Endothelial cell (in vitro differentiated cells): ENCODE measurements at regions not wholly inside any gene's neighbourhood (a gene's known extent, or its start where the extent isn't known, plus 50 kb on each side); places are given as distances from the start of the nearest gene placed in this dataset.

ENCODE experiments used
- DNase-seq: peaks from one replicate; pipeline ENCODE4 v3.0.0; 2021; ENCODE audit warnings: low spot score
- H3K27ac Mint-ChIP-seq: one replicate; pipeline ENCODE4 v1.8.0; 2021; ENCODE audit warnings: mixed read lengths, inconsistent platforms; ENCODE audit not compliant: unreplicated experiment
- H3K27me3 Mint-ChIP-seq: one replicate; pipeline ENCODE4 v1.8.0; 2021; ENCODE audit warnings: mild to moderate bottlenecking, moderate library complexity, mixed read lengths, inconsistent platforms; ENCODE audit not compliant: unreplicated experiment
- H3K36me3 Mint-ChIP-seq: one replicate; pipeline ENCODE4 v1.8.0; 2021; ENCODE audit warnings: mild to moderate bottlenecking, low read depth, mixed read lengths, inconsistent platforms; ENCODE audit not compliant: unreplicated experiment
- H3K4me1 Mint-ChIP-seq: one replicate; pipeline ENCODE4 v1.8.0; 2021; ENCODE audit warnings: mild to moderate bottlenecking, mixed read lengths, inconsistent platforms; ENCODE audit not compliant: unreplicated experiment
- H3K4me3 Mint-ChIP-seq: one replicate; pipeline ENCODE4 v1.8.0; 2021; ENCODE audit warnings: mild to moderate bottlenecking, mixed read lengths, inconsistent platforms; ENCODE audit not compliant: unreplicated experiment
- H3K9me3 Mint-ChIP-seq: one replicate; pipeline ENCODE4 v1.8.0; 2021; ENCODE audit warnings: mixed read lengths, inconsistent platforms; ENCODE audit not compliant: unreplicated experiment
- TF ChIP-seq, protein P1 (sequence below): fragments of 200-600 bp; sonication (generic); IDR thresholded peaks from one replicate; pipeline ENCODE4 v1.5.0; 2021; ENCODE audit warnings: antibody characterized with exemption; ENCODE audit not compliant: unreplicated experiment

DNA sequence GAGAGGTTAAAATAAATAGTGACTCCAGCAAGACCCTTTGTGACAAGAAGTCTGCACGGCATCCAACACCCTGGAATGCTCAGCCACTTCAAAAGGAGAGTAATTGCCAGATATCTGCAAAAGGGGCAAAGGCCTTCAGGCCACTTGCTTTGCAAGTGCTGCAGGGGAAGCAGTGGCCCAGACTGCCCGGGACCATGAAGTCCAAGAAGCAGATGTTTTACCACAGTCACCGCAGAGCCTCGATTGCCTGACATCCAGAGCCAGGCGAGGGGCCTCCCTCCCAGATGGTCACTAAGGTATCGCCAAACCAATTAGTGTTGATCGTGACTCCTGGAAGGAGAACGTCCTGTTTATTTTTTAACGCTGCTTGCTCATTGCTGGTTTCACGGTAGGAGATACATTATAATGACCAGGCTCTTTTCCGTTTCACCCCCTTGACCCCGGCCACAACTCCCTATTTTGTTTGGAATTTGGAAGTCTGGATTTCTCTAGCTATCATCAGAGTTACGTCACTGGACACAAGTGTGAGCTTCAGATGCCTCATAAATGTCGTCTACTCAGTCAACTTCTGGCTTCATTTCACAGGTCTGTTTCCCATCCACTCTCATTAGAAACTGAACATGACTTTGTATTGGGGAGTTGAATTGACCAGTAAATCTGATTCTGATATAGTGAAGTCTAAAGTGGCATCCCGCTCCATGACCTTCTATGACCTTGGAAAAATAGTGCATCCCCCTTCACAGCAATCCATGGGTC, 276.2 kb downstream of the WDR11 start:
- TF ChIP-seq, protein P1, sequence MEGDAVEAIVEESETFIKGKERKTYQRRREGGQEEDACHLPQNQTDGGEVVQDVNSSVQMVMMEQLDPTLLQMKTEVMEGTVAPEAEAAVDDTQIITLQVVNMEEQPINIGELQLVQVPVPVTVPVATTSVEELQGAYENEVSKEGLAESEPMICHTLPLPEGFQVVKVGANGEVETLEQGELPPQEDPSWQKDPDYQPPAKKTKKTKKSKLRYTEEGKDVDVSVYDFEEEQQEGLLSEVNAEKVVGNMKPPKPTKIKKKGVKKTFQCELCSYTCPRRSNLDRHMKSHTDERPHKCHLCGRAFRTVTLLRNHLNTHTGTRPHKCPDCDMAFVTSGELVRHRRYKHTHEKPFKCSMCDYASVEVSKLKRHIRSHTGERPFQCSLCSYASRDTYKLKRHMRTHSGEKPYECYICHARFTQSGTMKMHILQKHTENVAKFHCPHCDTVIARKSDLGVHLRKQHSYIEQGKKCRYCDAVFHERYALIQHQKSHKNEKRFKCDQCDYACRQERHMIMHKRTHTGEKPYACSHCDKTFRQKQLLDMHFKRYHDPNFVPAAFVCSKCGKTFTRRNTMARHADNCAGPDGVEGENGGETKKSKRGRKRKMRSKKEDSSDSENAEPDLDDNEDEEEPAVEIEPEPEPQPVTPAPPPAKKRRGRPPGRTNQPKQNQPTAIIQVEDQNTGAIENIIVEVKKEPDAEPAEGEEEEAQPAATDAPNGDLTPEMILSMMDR = no peak
- H3K9me3 Mint-ChIP-seq = no peaks in the 10 kb centered on the region
- no peak overlapping the region for H3K4me3 Mint-ChIP-seq
- H3K27me3 Mint-ChIP-seq = no peaks in the 10 kb centered on the region
- H3K4me1 Mint-ChIP-seq = peaks cover 7% of the 10 kb centered on the region
- H3K36me3 Mint-ChIP-seq = no peaks in the 10 kb centered on the region
- H3K27ac Mint-ChIP-seq = no peak overlapping the region
- DNase-seq = no peak

DNA sequence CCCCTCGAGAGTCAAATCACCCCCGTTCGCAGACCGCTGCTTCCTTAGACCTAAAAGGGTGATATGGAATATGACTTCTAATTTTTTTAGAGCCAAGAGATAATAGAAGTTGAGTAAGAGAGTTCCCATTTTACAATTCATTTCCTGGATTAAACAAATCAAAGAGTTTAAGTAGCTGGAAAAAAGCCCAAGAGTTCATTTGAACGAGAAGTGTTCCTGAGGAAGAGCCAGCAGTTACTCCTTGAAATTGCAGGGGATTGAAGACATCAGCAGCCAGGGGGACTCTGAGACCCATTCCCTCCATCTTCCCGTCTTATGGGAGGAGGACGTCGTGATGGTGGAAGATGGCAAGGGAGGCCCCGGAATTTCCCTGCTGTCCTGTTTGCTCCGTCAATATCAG, 277.0 kb downstream of the WDR11 start:
- TF ChIP-seq, protein P1 = no peak
- DNase-seq = no peak
- Mint-ChIP-seq H3K27ac (no peak overlapping the region), H3K36me3 (no peaks in the 10 kb centered on the region), H3K27me3 (no peaks in the 10 kb centered on the region), H3K9me3 (no peaks in the 10 kb centered on the region), H3K4me1 (peaks cover 7% of the 10 kb centered on the region), H3K4me3 (no peak overlapping the region)

DNA sequence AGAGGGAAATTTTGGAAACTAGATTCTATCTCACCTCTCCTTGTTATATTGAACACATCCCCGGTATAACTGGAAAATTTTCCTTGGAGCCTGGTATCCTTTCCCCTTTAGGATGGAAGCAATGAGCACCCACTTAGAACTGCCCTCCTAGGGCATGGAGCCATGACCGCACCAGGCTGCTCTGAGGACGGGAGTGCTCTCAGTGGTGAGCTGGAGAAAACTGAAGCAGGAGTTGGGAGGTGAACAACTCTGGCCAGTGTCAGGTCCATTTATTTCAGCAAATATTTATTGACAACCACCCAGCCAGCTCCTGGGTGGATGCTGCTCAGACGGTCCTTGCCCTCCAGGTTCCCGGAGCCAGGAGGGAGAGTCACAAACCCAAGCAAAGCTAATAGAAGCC, 278.1 kb downstream of the WDR11 start:
- Mint-ChIP-seq H3K27ac (no peak overlapping the region), H3K36me3 (no peaks in the 10 kb centered on the region), H3K4me3 (no peak overlapping the region), H3K4me1 (peaks cover 7% of the 10 kb centered on the region), H3K9me3 (no peaks in the 10 kb centered on the region), H3K27me3 (no peaks in the 10 kb centered on the region)
- TF ChIP-seq, protein P1 = no peak
- DNase-seq = no peak

DNA sequence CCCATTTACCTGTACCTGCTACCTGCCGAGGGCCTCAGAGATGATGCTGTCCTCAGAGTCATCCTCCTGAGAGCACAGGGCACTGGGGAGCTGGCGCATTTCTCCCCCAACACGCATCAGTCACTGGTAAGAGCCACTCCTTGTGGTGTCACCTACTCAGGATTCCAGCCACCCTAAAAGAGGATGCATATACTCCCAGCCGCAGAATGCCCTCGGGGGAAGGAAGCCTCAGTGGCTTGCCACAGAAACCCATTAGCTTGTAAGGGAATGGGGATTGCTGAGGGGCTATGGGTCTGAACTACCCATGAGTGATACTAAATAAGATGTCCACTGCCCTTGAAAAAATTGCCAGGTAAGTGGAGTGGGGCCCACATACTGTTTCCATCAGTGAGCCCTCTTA, 279.2 kb downstream of the WDR11 start:
- H3K27me3 Mint-ChIP-seq = no peaks in the 10 kb centered on the region
- DNase-seq = no peak
- peaks cover 7% of the 10 kb centered on the region for H3K4me1 Mint-ChIP-seq
- no peak overlapping the region for H3K4me3 Mint-ChIP-seq
- TF ChIP-seq, protein P1 = no peak
- H3K27ac Mint-ChIP-seq = no peak overlapping the region
- no peaks in the 10 kb centered on the region for H3K9me3 Mint-ChIP-seq
- no peaks in the 10 kb centered on the region for H3K36me3 Mint-ChIP-seq

DNA sequence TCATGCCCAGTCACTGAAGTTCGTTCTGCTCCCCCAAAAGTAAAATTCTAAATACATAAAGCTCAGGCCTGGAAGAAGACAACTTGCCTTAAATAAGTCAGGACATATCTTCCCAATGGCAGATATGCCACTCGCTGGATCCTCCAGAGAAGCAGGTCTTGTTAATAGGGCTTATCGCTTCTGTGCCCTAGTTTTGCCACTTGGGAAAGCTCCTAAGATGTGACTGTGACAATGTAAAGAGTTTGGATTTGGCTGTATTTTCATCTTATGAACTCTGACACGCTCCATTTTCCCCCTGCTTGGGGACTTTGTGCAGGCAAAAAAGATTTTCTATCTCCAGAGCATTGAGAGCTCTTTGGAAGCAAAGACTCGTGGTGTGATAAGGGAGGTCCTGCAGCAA, 279.9 kb downstream of the WDR11 start:
- no peak for DNase-seq
- peaks cover 7% of the 10 kb centered on the region for H3K4me1 Mint-ChIP-seq
- no peak overlapping the region for H3K27ac Mint-ChIP-seq
- H3K9me3 Mint-ChIP-seq = no peaks in the 10 kb centered on the region
- H3K4me3 Mint-ChIP-seq = no peak overlapping the region
- no peaks in the 10 kb centered on the region for H3K27me3 Mint-ChIP-seq
- TF ChIP-seq, protein P1 = no peak
- no peaks in the 10 kb centered on the region for H3K36me3 Mint-ChIP-seq
